GM12878 (cell line): ENCODE measurements at regions not wholly inside any gene's neighbourhood (a gene's known extent, or its start where the extent isn't known, plus 50 kb on each side); places are given as distances from the start of the nearest gene placed in this dataset.

Experiments used
- ATAC-seq: fragments of 200-7000 bp; cut with Tn5 transposase; 3 replicates; pipeline ENCODE4 v1.9.1; 2020; ENCODE audit warnings: mild to moderate bottlenecking, moderate library complexity
- BruUV-seq: library from RNA; stranded (reverse); fragments of 400-500 nt; replicated peaks from 2 replicates; lab custom pipeline; 2021; lab: Mats Ljungman, UMichigan
- CTCF ChIA-PET: fragments of 300-600 bp; sonication (Branson Sonifier 250); formaldehyde crosslinking; extraction: SDS; loops from one replicate; lab custom pipeline; 2021; ENCODE audit warnings: inconsistent platforms; lab: Yijun Ruan, JAX
- POLR2A ChIA-PET: fragments of 350-600 bp; formaldehyde crosslinking; extraction: SDS; loops from one replicate; lab custom pipeline; 2021; ENCODE audit warnings: inconsistent platforms; lab: Charles Lee
- RAD21 ChIA-PET: fragments of 300-600 bp; sonication (Branson Sonifier 250); formaldehyde crosslinking; loops from one replicate; lab custom pipeline; 2023; ENCODE audit warnings: antibody characterized with exemption; ENCODE audit not compliant: unreplicated experiment; lab: Charles Lee
- SMC1A ChIA-PET: fragments of 300-600 bp; sonication (Branson Sonifier 250); formaldehyde crosslinking; loops from one replicate; lab custom pipeline; 2023; ENCODE audit not compliant: unreplicated experiment, uncharacterized antibody; lab: Charles Lee
- DNase-seq: peaks from one replicate; pipeline ENCODE4 v3.0.0-alpha.2; 2011; ENCODE audit warnings: low read depth, low spot score
- FAIRE-seq: peaks from 3 replicates; lab custom pipeline; 2011; peaks lifted over from hg19 to GRCh38; lab: Jason Lieb, UNC
- H2AFZ ChIP-seq: 2 replicates; pipeline ENCODE4 v1.6.0; 2011; ENCODE audit warnings: low read depth, low read length, control low read depth; ENCODE audit not compliant: control insufficient read depth
- H3K27ac ChIP-seq: 2 replicates; pipeline ENCODE4 v1.5.1; 2011; ENCODE audit warnings: control low read depth; ENCODE audit not compliant: control insufficient read depth, insufficient read depth
- H3K27me3 ChIP-seq, 2 experiments: replicated peaks in 1 of 2; 2 replicates each; pipeline versions ENCODE4 v1.6.0 to v1.6.1; 2011; ENCODE audit warnings: low read length in 1 of 2; ENCODE audit not compliant: control insufficient read depth in 2 of 2, insufficient read depth in 2 of 2
- H3K36me3 ChIP-seq, 2 experiments: 2 replicates each; pipeline ENCODE4 v1.5.1; 2011; ENCODE audit warnings: low read length in 1 of 2; ENCODE audit not compliant: control insufficient read depth in 2 of 2, insufficient read depth in 2 of 2
- H3K4me1 ChIP-seq: 2 replicates; pipeline ENCODE4 v1.6.1; 2011; ENCODE audit warnings: mild to moderate bottlenecking, low read length, moderate library complexity, mixed read lengths; ENCODE audit not compliant: control insufficient read depth, insufficient read depth
- H3K4me2 ChIP-seq: 2 replicates; pipeline ENCODE4 v1.6.0; 2011; ENCODE audit warnings: control low read depth; ENCODE audit not compliant: control insufficient read depth, insufficient read depth
- H3K4me3 ChIP-seq: fragments of 200-600 bp; sonication (generic); 2 replicates; pipeline ENCODE4 v1.5.1; 2016
- H3K79me2 ChIP-seq: 2 replicates; pipeline ENCODE4 v1.6.0; 2011; ENCODE audit warnings: low read length; ENCODE audit not compliant: control insufficient read depth, insufficient read depth
- H3K9ac ChIP-seq: 2 replicates; pipeline ENCODE4 v1.8.0; 2011; ENCODE audit warnings: low read length, control low read depth, mixed read lengths; ENCODE audit not compliant: control insufficient read depth, insufficient read depth
- H3K9me3 ChIP-seq: replicated peaks from 3 replicates; pipeline ENCODE4 v1.5.1; 2011; ENCODE audit warnings: mild to moderate bottlenecking, low read length; ENCODE audit not compliant: control insufficient read depth, insufficient read depth
- H4K20me1 ChIP-seq: 2 replicates; pipeline ENCODE4 v1.6.0; 2011; ENCODE audit not compliant: control insufficient read depth, insufficient read depth
- ATF7 ChIP-seq: fragments of 450-650 bp; IDR thresholded peaks from 2 replicates; pipeline ENCODE4 v1.6.1; 2016; ENCODE audit warnings: low read depth, mild to moderate bottlenecking
- EZH2 ChIP-seq: IDR thresholded peaks from 2 replicates; pipeline ENCODE4 v1.6.1; 2012; ENCODE audit warnings: low read depth, mild to moderate bottlenecking, control low read depth, inconsistent platforms, low read length, borderline replicate concordance; ENCODE audit not compliant: control insufficient read depth
- FOXK2 ChIP-seq: fragments of 450-650 bp; IDR thresholded peaks from 2 replicates; pipeline ENCODE4 v1.6.1; 2017; ENCODE audit warnings: mild to moderate bottlenecking, moderate library complexity
- GABPA ChIP-seq: IDR thresholded peaks from 2 replicates; pipeline ENCODE4 v1.6.1; 2014; ENCODE audit warnings: antibody characterized with exemption, low read depth, mild to moderate bottlenecking, inconsistent platforms
- MYB ChIP-seq: fragments of 150-350 bp; IDR thresholded peaks from 2 replicates; pipeline ENCODE4 v1.6.1; 2014; ENCODE audit warnings: mild to moderate bottlenecking, low read depth, low read length, borderline replicate concordance
- NFXL1 ChIP-seq: fragments of 450-650 bp; IDR thresholded peaks from 2 replicates; pipeline ENCODE4 v1.6.1; 2017; ENCODE audit warnings: antibody characterized with exemption, mild to moderate bottlenecking, borderline replicate concordance
- NR2C2 ChIP-seq: IDR thresholded peaks from 2 replicates; pipeline ENCODE4 v1.6.1; 2011; ENCODE audit warnings: borderline replicate concordance, low read depth; ENCODE audit not compliant: control insufficient read depth, insufficient read length
- SMC3 ChIP-seq: IDR thresholded peaks from 2 replicates; pipeline ENCODE4 v1.6.1; 2011; ENCODE audit warnings: low read length, improper control_type of control experiment, borderline replicate concordance
- SP1 ChIP-seq: IDR thresholded peaks from one replicate; pipeline ENCODE4 v1.6.1; 2011; ENCODE audit warnings: low read depth, low read length
- TCF12 ChIP-seq: IDR thresholded peaks from 2 replicates; pipeline ENCODE4 v1.6.1; 2011; ENCODE audit warnings: low read depth, mild to moderate bottlenecking, low read length
- TCF7 ChIP-seq: IDR thresholded peaks from 2 replicates; pipeline ENCODE4 v1.6.1; 2014; ENCODE audit warnings: antibody characterized with exemption, borderline replicate concordance
- ZNF622 ChIP-seq: fragments of 450-650 bp; IDR thresholded peaks from 2 replicates; pipeline ENCODE4 v1.6.1; 2017; ENCODE audit warnings: mild to moderate bottlenecking, inconsistent platforms
- WGBS: methylation state at CpG from one replicate; pipeline ENCODE4 v1.1.6; 2016; ENCODE audit warnings: low lambda C conversion rate; ENCODE audit not compliant: insufficient replicate concordance, insufficient coverage; ENCODE audit errors: missing lambda C conversion rate; 5-methylcytosine and 5-hydroxymethylcytosine counted together
- in situ Hi-C: fragments of 300-500 bp; cut with MboI; formaldehyde crosslinking; loops from 9 replicates; pipeline ENCODE4 v1.14.3; 2018; ENCODE audit warnings: mixed read lengths
- intact Hi-C: fragments of 100-400 bp; cut with micrococcal nuclease; formaldehyde crosslinking; loops from one replicate; pipeline ENCODE4 v1.14.2; 2022; ENCODE audit not compliant: unreplicated experiment
- TF ChIP-seq, protein P1 (sequence below): fragments of 450-650 bp; IDR thresholded peaks from 2 replicates; pipeline ENCODE4 v1.6.1; 2017; ENCODE audit warnings: borderline replicate concordance
- TF ChIP-seq, protein P2 (sequence below): fragments of 450-650 bp; IDR thresholded peaks from 2 replicates; pipeline ENCODE4 v1.6.1; 2014; ENCODE audit warnings: mild to moderate bottlenecking
- TF ChIP-seq, protein P3 (sequence below): fragments of 450-650 bp; IDR thresholded peaks from 2 replicates; pipeline ENCODE4 v1.6.1; 2018; ENCODE audit warnings: mild to moderate bottlenecking, low read depth, moderate library complexity; ENCODE audit not compliant: partially characterized antibody
- TF ChIP-seq, protein P4 (sequence below): IDR thresholded peaks from 2 replicates; pipeline ENCODE4 v1.6.1; 2011; ENCODE audit warnings: low read depth, low read length, improper control_type of control experiment, borderline replicate concordance

DNA sequence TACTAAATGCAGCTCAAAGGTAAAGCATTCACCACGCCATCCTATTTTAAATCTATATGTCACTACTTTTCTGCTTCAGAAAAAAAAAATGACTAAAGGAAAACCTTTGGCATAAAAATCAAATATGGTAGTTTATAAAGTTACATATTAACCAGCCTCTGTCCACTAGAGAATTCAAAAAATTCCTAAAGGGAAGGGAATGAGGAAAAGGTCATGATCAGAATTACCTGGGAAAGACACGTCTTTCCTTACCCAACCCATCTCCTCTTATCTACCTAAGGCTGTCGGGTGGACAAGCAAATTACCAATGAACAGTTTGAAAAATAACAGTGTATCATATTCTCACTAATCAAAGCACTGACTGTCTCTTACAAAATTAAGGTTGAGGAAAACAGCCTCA lies 100.7 kb upstream of the TMEM106B start (continued):
- TF ChIP-seq, protein P1, sequence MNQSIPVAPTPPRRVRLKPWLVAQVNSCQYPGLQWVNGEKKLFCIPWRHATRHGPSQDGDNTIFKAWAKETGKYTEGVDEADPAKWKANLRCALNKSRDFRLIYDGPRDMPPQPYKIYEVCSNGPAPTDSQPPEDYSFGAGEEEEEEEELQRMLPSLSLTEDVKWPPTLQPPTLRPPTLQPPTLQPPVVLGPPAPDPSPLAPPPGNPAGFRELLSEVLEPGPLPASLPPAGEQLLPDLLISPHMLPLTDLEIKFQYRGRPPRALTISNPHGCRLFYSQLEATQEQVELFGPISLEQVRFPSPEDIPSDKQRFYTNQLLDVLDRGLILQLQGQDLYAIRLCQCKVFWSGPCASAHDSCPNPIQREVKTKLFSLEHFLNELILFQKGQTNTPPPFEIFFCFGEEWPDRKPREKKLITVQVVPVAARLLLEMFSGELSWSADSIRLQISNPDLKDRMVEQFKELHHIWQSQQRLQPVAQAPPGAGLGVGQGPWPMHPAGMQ: no peak
- TF ChIP-seq EZH2 (no peak), MYB (no peak), NFXL1 (no peak), ZNF622 (no peak), SMC3 (no peak), FOXK2 (no peak)
- TF ChIP-seq, protein P2, sequence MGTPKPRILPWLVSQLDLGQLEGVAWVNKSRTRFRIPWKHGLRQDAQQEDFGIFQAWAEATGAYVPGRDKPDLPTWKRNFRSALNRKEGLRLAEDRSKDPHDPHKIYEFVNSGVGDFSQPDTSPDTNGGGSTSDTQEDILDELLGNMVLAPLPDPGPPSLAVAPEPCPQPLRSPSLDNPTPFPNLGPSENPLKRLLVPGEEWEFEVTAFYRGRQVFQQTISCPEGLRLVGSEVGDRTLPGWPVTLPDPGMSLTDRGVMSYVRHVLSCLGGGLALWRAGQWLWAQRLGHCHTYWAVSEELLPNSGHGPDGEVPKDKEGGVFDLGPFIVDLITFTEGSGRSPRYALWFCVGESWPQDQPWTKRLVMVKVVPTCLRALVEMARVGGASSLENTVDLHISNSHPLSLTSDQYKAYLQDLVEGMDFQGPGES: no peak
- TF ChIP-seq, all 136 proteins: peak for 0

DNA sequence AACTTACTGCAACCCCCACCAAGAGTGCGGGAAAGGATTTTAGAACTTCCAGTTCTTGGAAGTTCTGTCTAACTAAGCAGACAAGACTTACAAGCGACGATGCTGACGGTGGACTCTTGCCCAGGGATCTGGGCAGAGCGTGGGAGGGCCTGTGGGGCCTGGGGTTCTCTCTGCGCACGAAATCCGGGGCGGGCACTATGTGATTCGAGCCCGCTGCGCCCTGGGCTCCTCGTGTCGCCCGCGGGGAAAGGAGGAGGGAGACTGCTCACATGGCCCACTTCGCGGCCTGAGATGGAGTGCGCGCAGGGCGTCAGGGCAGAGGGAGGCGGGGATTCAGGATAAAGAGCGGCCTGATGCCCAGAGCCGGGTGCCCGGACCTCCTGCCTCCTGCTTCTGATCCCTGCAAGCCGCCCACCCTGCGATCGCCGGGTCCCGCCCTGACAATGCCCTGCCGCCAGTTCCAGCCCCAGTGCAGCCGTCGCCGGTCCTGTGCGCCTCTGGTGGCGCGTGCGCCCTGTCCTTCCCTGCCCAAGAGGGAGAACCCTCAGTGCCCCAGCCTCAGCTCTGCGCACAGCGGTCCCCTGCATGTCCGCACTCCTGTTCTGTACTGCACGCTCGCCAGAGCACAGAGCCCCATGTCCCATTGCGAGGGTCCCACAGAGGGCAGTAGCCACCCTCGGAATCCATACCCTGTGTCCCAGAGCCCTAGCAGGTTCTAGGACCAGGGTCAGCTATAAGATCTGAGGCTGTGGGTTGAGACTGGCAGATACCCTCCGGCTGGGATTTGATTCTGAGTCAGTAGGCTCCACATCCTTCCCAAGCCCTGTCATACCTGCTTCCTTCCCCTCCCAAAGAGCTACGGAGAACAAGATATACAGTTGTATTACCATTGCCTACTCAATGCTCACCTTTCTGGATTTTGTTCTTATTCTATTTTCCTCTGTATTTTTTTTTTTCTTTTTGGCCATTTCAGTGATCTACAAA lies 99.4 kb upstream of the TMEM106B start:
- FAIRE-seq: no peak
- POLR2A ChIA-PET: no interaction called here
- intact Hi-C loops: no loop called here
- TF ChIP-seq SP1 (no peak), TCF7 (no peak), TCF12 (no peak), NR2C2 (no peak), ATF7 (no peak), GABPA (no peak)
- TF ChIP-seq, protein P3, sequence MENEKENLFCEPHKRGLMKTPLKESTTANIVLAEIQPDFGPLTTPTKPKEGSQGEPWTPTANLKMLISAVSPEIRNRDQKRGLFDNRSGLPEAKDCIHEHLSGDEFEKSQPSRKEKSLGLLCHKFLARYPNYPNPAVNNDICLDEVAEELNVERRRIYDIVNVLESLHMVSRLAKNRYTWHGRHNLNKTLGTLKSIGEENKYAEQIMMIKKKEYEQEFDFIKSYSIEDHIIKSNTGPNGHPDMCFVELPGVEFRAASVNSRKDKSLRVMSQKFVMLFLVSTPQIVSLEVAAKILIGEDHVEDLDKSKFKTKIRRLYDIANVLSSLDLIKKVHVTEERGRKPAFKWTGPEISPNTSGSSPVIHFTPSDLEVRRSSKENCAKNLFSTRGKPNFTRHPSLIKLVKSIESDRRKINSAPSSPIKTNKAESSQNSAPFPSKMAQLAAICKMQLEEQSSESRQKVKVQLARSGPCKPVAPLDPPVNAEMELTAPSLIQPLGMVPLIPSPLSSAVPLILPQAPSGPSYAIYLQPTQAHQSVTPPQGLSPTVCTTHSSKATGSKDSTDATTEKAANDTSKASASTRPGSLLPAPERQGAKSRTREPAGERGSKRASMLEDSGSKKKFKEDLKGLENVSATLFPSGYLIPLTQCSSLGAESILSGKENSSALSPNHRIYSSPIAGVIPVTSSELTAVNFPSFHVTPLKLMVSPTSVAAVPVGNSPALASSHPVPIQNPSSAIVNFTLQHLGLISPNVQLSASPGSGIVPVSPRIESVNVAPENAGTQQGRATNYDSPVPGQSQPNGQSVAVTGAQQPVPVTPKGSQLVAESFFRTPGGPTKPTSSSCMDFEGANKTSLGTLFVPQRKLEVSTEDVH: no peak
- TF ChIP-seq, protein P4, sequence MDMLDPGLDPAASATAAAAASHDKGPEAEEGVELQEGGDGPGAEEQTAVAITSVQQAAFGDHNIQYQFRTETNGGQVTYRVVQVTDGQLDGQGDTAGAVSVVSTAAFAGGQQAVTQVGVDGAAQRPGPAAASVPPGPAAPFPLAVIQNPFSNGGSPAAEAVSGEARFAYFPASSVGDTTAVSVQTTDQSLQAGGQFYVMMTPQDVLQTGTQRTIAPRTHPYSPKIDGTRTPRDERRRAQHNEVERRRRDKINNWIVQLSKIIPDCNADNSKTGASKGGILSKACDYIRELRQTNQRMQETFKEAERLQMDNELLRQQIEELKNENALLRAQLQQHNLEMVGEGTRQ: no peak

More for the DNA sequence above, 99.4 kb upstream of the TMEM106B start:
- no peaks in the 10 kb centered on the region for H3K4me1 ChIP-seq
- no peaks in the 10 kb centered on the region for H3K36me3 ChIP-seq
- no peaks in the 10 kb centered on the region for H4K20me1 ChIP-seq
- H3K9me3 ChIP-seq: no peaks in the 10 kb centered on the region
- WGBS: 12% methylated on average over 27 of the region's 47 CpGs
- ChIA-PET CTCF (interaction anchor here (1.4 kb wide), 1 partner anchor 20 kb away, joined by 3 read pairs; no protein-coding TSS in a partner anchor), SMC1A (no interaction called here), RAD21 (no interaction called here)
- no peaks in the 10 kb centered on the region for H3K79me2 ChIP-seq
- in situ Hi-C loops: no loop called here
- DNase-seq (no peak), ATAC-seq (no peak; the same call in 1 of the 3 replicates)
- no peak overlapping the region for H3K4me3 ChIP-seq
- BruUV-seq: no TSS peak
- H3K4me2 ChIP-seq: no peak overlapping the region
- H3K9ac ChIP-seq: no peak overlapping the region
- H2AFZ ChIP-seq: no peak overlapping the region
- no peak overlapping the region for H3K27ac ChIP-seq
- peaks cover 0 to 4% of the 10 kb centered on the region in 2 experiments; a peak in 3 of 4 replicates for H3K27me3 ChIP-seq
